ENCODE measurements at regions not wholly inside any gene's neighbourhood (a gene's known extent, or its start where the extent isn't known, plus 50 kb on each side); places are given as distances from the start of the nearest gene placed in this dataset.

- DNase-seq (ENCODE audit: low spot score) = no peak
These were observed 957.1 kb upstream of the RBFOX1 start for GRCh38 chr16:6375465-6376075.

- no peak for DNase-seq (ENCODE audit: low spot score)
These were observed 957.8 kb upstream of the RBFOX1 start for GRCh38 chr16:6374821-6375220.

DNA sequence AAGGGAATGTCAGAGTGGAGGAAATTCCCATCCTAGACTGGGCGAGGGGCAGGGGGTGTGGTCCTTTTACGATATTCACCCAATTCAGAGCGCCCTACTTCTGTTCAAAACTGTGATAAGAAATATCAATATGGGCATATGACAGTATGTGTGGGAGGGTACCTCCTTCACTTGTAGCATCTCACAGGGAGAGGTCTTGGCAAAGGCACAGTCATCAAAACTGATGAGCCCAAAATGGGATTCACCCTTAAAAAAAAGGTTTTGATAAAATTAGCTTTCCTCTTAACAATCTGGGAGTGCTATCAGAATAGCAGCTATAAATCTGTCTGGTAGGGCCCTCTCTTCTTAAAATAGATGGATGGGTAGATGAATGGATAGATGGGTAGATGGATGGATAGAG lies 967.8 kb upstream of the RBFOX1 start:
- no peak for DNase-seq (ENCODE audit: low spot score)

GRCh38 chr16:6363896-6364607 lies 968.6 kb upstream of the RBFOX1 start:
- no peak for DNase-seq (ENCODE audit: low spot score)

DNA sequence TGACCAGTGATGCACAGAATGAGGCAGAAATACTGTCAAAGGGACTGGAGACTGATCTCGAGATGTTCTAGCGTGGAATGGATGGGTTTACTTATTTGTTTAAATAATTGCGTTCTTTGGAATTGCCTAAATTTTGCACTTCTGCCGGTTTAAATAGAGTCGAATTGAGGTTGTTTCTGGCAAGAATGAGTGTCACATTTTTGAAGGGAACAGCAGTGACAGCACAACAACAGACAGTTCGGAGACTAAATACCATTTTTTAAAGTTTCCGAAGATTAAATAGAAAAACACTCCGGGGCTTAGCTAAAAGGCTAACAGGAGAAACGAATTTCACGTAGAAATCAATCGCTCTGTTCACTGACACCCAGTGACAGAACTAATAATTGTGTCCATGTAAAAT lies 969.2 kb upstream of the RBFOX1 start:
- DNase-seq (ENCODE audit: low spot score) = no peak

DNA sequence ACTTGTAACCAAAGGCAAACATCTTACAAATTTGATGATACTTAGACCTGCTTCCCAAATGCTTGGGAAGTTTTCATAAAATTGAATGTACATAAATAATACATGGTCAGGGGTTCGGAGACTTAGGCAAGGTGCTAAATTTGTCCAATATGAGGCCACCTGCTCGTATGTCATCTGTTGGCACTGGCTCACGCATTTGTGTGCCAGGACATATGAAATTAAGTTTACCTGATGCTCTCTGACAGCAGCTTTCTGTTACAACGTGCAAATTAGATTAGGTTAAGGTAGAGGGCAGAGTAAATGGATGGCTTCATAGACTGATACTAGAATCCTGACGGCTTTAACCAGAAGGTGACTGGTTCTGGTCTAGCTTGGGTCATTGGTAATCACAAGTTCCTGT lies 970.3 kb upstream of the RBFOX1 start:
- DNase-seq (ENCODE audit: low spot score) = no peak

GRCh38 chr16:6360641-6361040 lies 972.0 kb upstream of the RBFOX1 start:
- no peak for DNase-seq (ENCODE audit: low spot score)

- DNase-seq (ENCODE audit: low spot score) = no peak
These were observed 975.7 kb upstream of the RBFOX1 start for GRCh38 chr16:6356911-6357310.

DNA sequence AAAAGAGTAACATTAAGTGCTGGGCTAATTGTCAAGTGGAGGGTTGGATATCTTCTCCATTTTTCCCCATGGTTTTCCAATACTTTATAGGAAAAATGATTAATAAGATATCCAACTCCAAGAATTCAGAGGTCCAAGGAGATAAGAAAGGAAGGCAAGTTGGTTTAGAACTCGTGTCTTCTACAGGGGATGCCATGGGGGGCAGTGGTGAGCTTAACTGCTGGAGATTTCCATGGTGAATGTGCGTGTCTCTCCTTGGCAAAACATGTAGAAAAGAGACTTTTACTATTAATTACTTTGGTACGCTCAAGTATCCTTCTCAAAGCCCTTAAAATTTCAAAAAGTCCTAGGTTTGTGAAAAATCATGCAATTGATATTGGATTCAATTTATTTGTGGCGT lies 982.9 kb upstream of the RBFOX1 start:
- DNase-seq (ENCODE audit: low spot score) = no peak

GRCh38 chr16:6345090-6345489 lies 987.6 kb upstream of the RBFOX1 start:
- DNase-seq (ENCODE audit: low spot score) = no peak

GRCh38 chr16:6343157-6343556 lies 989.5 kb upstream of the RBFOX1 start:
- no peak for DNase-seq (ENCODE audit: low spot score)

- DNase-seq (ENCODE audit: low spot score) = no peak
These were observed 990.7 kb upstream of the RBFOX1 start for GRCh38 chr16:6341981-6342380.

DNA sequence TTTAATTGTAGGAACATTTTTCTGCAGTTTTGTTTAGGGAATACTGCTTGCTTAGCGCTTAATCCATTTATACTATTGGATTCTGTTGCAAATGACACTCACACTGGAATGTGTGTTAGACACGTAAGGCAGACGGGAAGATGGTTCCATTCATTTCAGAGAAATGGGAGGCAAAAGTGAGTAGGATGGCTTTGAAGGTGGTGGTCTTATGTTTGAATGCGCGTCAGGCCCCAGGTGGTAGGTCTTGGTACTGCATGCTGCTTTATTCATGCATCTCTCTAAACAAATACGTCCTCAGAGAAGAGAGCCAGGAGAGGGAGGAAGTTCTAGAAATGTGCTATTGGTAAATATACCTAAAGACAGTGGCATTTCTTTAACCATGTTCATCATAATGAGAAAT lies 997.6 kb upstream of the RBFOX1 start:
- DNase-seq (ENCODE audit: low spot score) = no peak

GRCh38 chr16:6331770-6332169 lies 1000.9 kb upstream of the RBFOX1 start:
- DNase-seq (ENCODE audit: low spot score) = no peak

- DNase-seq (ENCODE audit: low spot score) = no peak
These were observed 1014.7 kb upstream of the RBFOX1 start for GRCh38 chr16:6317934-6318333.

GRCh38 chr16:6309271-6309670 lies 1023.4 kb upstream of the RBFOX1 start:
- DNase-seq (ENCODE audit: low spot score) = no peak

GRCh38 chr16:6308176-6308575 lies 1024.5 kb upstream of the RBFOX1 start:
- no peak for DNase-seq (ENCODE audit: low spot score)

DNA sequence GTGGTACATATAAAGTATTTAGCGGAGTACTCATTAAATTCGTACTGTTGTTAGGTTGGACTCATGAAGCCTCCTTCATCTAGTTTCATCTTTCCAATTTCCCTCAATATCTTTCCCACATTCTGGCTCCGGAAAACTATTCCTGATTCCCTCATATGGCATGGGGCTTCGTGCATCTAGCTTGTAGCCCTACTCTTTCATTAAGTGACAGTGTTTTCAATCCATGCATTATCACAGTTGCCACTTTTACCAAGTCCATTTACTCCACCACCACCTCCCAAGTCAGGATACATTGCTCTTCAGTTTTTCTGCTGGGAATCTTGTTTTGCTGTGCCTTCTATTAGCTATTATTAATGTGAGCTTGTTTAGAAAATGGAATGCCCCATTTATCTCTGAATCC lies 1032.1 kb upstream of the RBFOX1 start:
- no peak for DNase-seq (ENCODE audit: low spot score)

GRCh38 chr16:6297666-6298410 lies 1034.8 kb upstream of the RBFOX1 start:
- DNase-seq (ENCODE audit: low spot score) = no peak

GRCh38 chr16:6286176-6286575 lies 1046.5 kb upstream of the RBFOX1 start:
- DNase-seq (ENCODE audit: low spot score) = no peak

- DNase-seq (ENCODE audit: low spot score) = no peak
These were observed 1047.9 kb upstream of the RBFOX1 start for GRCh38 chr16:6284731-6285130.

- no peak for DNase-seq (ENCODE audit: low spot score)
These were observed 1050.7 kb upstream of the RBFOX1 start for GRCh38 chr16:6281994-6282393.

DNA sequence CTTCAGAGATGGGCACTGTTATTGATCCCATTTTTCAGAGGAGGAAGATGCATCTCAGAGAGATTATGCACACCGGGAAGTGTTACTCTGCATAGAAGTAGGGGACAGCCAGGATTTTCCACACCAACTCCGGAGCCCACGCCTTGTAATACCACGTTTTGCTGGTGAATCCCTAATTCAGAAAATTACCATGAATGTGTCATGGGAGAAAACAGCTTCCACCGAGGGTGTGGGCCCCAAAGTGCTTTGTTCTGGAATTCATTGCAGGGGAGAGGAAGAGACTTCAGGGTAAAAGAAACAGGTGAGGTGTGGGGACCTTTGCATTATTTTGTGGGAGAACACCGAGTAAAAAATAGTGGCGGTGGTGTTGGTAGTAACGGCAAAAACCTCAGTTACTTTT lies 1051.4 kb upstream of the RBFOX1 start:
- DNase-seq (ENCODE audit: low spot score) = no peak

Measured in CD4-positive, alpha-beta T cell treated with Interleukin-6 at 100 ng/mL for 8 hours (primary cell).